VCaP (cell line): ENCODE measurements at regions not wholly inside any gene's neighbourhood (a gene's known extent, or its start where the extent isn't known, plus 50 kb on each side); places are given as distances from the start of the nearest gene placed in this dataset.
"Not testable (repeated sequence)": the region's sequence is repeated elsewhere in the genome, so short reads cannot be mapped to it uniquely, and the experiment has no call there.

Source experiments
- H3K27ac ChIP-seq: fragments of 450-650 bp; 2 replicates; pipeline ENCODE4 v1.5.1; 2017
- CTCF ChIP-seq: fragments of 450-650 bp; conservative IDR thresholded peaks from 2 replicates; pipeline ENCODE4 v1.5.1; 2017; ENCODE audit warnings: mild to moderate bottlenecking, moderate library complexity

GRCh38 chr11:25779033-25779432 is 552.9 kb upstream of the ANO3 start:
- no peak overlapping the region for H3K27ac ChIP-seq
- no peak for TF ChIP-seq CTCF

- no peak overlapping the region for H3K27ac ChIP-seq
- no peak for TF ChIP-seq CTCF
Observed at GRCh38 chr11:25787416-25787815, 544.5 kb upstream of the ANO3 start.

GRCh38 chr11:25790396-25790795 is 541.5 kb upstream of the ANO3 start:
- no peak for TF ChIP-seq CTCF
- H3K27ac ChIP-seq: no peak overlapping the region

GRCh38 chr11:25793637-25794036 is 538.3 kb upstream of the ANO3 start:
- no peak overlapping the region for H3K27ac ChIP-seq
- no peak for TF ChIP-seq CTCF

GRCh38 chr11:25794804-25795203 is 537.1 kb upstream of the ANO3 start:
- TF ChIP-seq CTCF: no peak
- no peak overlapping the region for H3K27ac ChIP-seq

GRCh38 chr11:25816411-25816810 is 515.5 kb upstream of the ANO3 start:
- H3K27ac ChIP-seq: no peak overlapping the region
- no peak for TF ChIP-seq CTCF

- TF ChIP-seq CTCF: no peak
- no peak overlapping the region for H3K27ac ChIP-seq
Observed at GRCh38 chr11:25824688-25825087, 507.2 kb upstream of the ANO3 start.

- not testable (repeated sequence) for H3K27ac ChIP-seq
Observed at GRCh38 chr11:25831485-25831884, 500.4 kb upstream of the ANO3 start.
